PC-3 (cell line): ENCODE measurements at regions not wholly inside any gene's neighbourhood (a gene's known extent, or its start where the extent isn't known, plus 50 kb on each side); places are given as distances from the start of the nearest gene placed in this dataset.

Experiments used
- EZH2 ChIP-seq: fragments of 300-600 bp; sonication (generic); IDR thresholded peaks from one replicate; pipeline ENCODE4 v1.6.1; 2017; ENCODE audit warnings: antibody characterized with exemption, mild to moderate bottlenecking, low read length; ENCODE audit not compliant: unreplicated experiment
- TF ChIP-seq, protein P1 (sequence below): fragments of 300-600 bp; sonication (generic); conservative IDR thresholded peaks from 2 replicates; pipeline ENCODE4 v1.5.1; 2017; ENCODE audit warnings: antibody characterized with exemption, low read depth, mild to moderate bottlenecking, low read length

DNA sequence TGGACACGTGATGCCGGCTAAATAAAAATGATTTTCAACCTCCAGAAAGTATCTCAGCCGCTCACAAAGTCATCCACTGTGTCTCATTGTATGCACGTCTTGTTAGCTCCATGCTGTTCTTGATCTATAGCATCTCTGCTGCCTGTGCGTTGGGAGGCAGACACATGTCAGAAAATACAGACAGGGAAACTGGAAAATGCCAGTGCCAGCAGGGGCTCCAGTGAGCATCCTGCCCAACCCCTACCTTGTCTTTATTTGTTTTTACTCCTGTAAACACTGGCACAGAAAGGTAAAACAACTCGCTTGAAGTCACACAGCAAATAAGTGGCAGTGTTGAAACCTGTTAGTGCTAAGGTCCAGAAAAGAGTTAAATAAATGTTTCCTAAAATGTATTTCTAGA lies 208.1 kb upstream of the ASIC2 start:
- TF ChIP-seq, protein P1, sequence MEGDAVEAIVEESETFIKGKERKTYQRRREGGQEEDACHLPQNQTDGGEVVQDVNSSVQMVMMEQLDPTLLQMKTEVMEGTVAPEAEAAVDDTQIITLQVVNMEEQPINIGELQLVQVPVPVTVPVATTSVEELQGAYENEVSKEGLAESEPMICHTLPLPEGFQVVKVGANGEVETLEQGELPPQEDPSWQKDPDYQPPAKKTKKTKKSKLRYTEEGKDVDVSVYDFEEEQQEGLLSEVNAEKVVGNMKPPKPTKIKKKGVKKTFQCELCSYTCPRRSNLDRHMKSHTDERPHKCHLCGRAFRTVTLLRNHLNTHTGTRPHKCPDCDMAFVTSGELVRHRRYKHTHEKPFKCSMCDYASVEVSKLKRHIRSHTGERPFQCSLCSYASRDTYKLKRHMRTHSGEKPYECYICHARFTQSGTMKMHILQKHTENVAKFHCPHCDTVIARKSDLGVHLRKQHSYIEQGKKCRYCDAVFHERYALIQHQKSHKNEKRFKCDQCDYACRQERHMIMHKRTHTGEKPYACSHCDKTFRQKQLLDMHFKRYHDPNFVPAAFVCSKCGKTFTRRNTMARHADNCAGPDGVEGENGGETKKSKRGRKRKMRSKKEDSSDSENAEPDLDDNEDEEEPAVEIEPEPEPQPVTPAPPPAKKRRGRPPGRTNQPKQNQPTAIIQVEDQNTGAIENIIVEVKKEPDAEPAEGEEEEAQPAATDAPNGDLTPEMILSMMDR: no peak
- no peak for TF ChIP-seq EZH2
